GM12872 (cell line): ENCODE measurements at regions not wholly inside any gene's neighbourhood (a gene's known extent, or its start where the extent isn't known, plus 50 kb on each side); places are given as distances from the start of the nearest gene placed in this dataset.

Source experiments
- CTCF ChIP-seq: IDR thresholded peaks from 3 replicates; pipeline ENCODE4 v1.5.1; 2011; ENCODE audit warnings: low read depth, mild to moderate bottlenecking, low read length, moderate library complexity; ENCODE audit not compliant: insufficient read depth

- no peak for TF ChIP-seq CTCF
These were observed 749.9 kb downstream of the BCL11A start for GRCh38 chr2:59803586-59803985.

GRCh38 chr2:59798687-59799232 is 754.7 kb downstream of the BCL11A start:
- no peak for TF ChIP-seq CTCF

GRCh38 chr2:59791004-59791618 is 762.3 kb downstream of the BCL11A start:
- no peak for TF ChIP-seq CTCF

GRCh38 chr2:59790186-59791003 is 763.1 kb downstream of the BCL11A start:
- TF ChIP-seq CTCF, result no peak

GRCh38 chr2:59789523-59789922 is 763.9 kb downstream of the BCL11A start:
- TF ChIP-seq CTCF, result no peak

- no peak for TF ChIP-seq CTCF
These were observed 766.4 kb downstream of the BCL11A start for GRCh38 chr2:59787095-59787494.

GRCh38 chr2:59786684-59787083 is 766.8 kb downstream of the BCL11A start:
- no peak for TF ChIP-seq CTCF
